ENCODE measurements at regions not wholly inside any gene's neighbourhood (a gene's known extent, or its start where the extent isn't known, plus 50 kb on each side); places are given as distances from the start of the nearest gene placed in this dataset.

GRCh38 chr4:19791422-19792123 lies 460.1 kb upstream of the SLIT2 start:
- no peaks in the 10 kb centered on the region for H3K79me2 ChIP-seq (ENCODE audit: insufficient read depth, low read length)
- H3K27me3 ChIP-seq (ENCODE audit: insufficient read depth, low read length, poor library complexity, severe bottlenecking) = no peaks in the 10 kb centered on the region
- H3K36me3 ChIP-seq (ENCODE audit: insufficient read depth, low read length) = no peaks in the 10 kb centered on the region
- H2AFZ ChIP-seq (ENCODE audit: low read length) = no peak overlapping the region
- TF ChIP-seq, protein P1, sequence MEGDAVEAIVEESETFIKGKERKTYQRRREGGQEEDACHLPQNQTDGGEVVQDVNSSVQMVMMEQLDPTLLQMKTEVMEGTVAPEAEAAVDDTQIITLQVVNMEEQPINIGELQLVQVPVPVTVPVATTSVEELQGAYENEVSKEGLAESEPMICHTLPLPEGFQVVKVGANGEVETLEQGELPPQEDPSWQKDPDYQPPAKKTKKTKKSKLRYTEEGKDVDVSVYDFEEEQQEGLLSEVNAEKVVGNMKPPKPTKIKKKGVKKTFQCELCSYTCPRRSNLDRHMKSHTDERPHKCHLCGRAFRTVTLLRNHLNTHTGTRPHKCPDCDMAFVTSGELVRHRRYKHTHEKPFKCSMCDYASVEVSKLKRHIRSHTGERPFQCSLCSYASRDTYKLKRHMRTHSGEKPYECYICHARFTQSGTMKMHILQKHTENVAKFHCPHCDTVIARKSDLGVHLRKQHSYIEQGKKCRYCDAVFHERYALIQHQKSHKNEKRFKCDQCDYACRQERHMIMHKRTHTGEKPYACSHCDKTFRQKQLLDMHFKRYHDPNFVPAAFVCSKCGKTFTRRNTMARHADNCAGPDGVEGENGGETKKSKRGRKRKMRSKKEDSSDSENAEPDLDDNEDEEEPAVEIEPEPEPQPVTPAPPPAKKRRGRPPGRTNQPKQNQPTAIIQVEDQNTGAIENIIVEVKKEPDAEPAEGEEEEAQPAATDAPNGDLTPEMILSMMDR (conservative IDR thresholded peaks at IDR 0.05; ENCODE audit: low read length) = no peak
- TF ChIP-seq EZH2phosphoT487 (IDR thresholded peaks at IDR 0.05; ENCODE audit: borderline replicate concordance) = no peak
- no peaks in the 10 kb centered on the region for H3K4me1 ChIP-seq (ENCODE audit: insufficient read depth, low read length, poor library complexity, severe bottlenecking)
- H3K9ac ChIP-seq (ENCODE audit: low read depth, low read length, poor library complexity, severe bottlenecking) = no peak overlapping the region
- H3F3A ChIP-seq (ENCODE audit: low read depth) = no peaks in the 10 kb centered on the region
- no peak overlapping the region for H3K4me2 ChIP-seq (ENCODE audit: low read depth, low read length, poor library complexity, severe bottlenecking)
- no peaks in the 10 kb centered on the region for H3K9me3 ChIP-seq (ENCODE audit: insufficient read depth, low read depth, low read length)
- H4K20me1 ChIP-seq (ENCODE audit: insufficient read depth, low read length, poor library complexity, severe bottlenecking) = no peaks in the 10 kb centered on the region
- H3K4me3 ChIP-seq (ENCODE audit: low read length, poor library complexity, severe bottlenecking) = no peak overlapping the region
- no peaks in the 10 kb centered on the region for H3K9me2 ChIP-seq (replicated peaks; ENCODE audit: low read depth, low read length)

DNA sequence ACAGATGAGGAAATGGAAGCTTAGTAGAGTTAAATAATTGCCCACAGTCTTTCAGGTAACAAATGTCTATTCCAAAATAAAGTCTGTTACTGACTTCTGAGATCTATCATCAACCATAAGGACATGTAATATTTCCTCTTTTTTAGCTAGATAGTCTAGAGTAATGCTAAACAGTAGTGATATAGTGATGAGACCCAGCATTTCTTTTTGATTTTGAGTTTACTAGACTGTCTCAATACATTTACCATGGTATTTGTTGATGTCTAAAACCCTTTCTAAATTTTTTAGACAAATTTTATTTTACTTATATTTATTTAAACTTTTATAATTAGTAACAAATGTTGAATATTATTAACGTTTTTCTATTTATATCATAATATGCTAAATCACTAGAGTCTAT lies 465.1 kb upstream of the SLIT2 start:
- Histone ChIP-seq H3K4me2 (ENCODE audit: low read depth, low read length, poor library complexity, severe bottlenecking) (no peak overlapping the region), H3K36me3 (ENCODE audit: insufficient read depth, low read length) (no peaks in the 10 kb centered on the region), H3F3A (ENCODE audit: low read depth) (no peaks in the 10 kb centered on the region), H3K4me1 (ENCODE audit: insufficient read depth, low read length, poor library complexity, severe bottlenecking) (no peaks in the 10 kb centered on the region), H3K9me3 (ENCODE audit: insufficient read depth, low read depth, low read length) (peaks cover 5% of the 10 kb centered on the region; the same call in 1 of the 2 replicates), H3K4me3 (ENCODE audit: low read length, poor library complexity, severe bottlenecking) (no peak overlapping the region), H4K20me1 (ENCODE audit: insufficient read depth, low read length, poor library complexity, severe bottlenecking) (no peaks in the 10 kb centered on the region), H3K79me2 (ENCODE audit: insufficient read depth, low read length) (no peaks in the 10 kb centered on the region), H3K27me3 (ENCODE audit: insufficient read depth, low read length, poor library complexity, severe bottlenecking) (no peaks in the 10 kb centered on the region), H3K9me2 (replicated peaks; ENCODE audit: low read depth, low read length) (no peaks in the 10 kb centered on the region), H2AFZ (ENCODE audit: low read length) (no peak overlapping the region), H3K9ac (ENCODE audit: low read depth, low read length, poor library complexity, severe bottlenecking) (no peak overlapping the region)
- no peak for TF ChIP-seq EZH2phosphoT487 (IDR thresholded peaks at IDR 0.05; ENCODE audit: borderline replicate concordance)
- TF ChIP-seq, protein P1 (conservative IDR thresholded peaks at IDR 0.05; ENCODE audit: low read length) = no peak

GRCh38 chr4:19783667-19784223 lies 468.0 kb upstream of the SLIT2 start:
- Histone ChIP-seq H3K79me2 (ENCODE audit: insufficient read depth, low read length) (no peaks in the 10 kb centered on the region), H3K9me3 (ENCODE audit: insufficient read depth, low read depth, low read length) (peaks cover 5% of the 10 kb centered on the region; the same call in 1 of the 2 replicates), H4K20me1 (ENCODE audit: insufficient read depth, low read length, poor library complexity, severe bottlenecking) (no peaks in the 10 kb centered on the region), H3K9ac (ENCODE audit: low read depth, low read length, poor library complexity, severe bottlenecking) (no peak overlapping the region), H3K27me3 (ENCODE audit: insufficient read depth, low read length, poor library complexity, severe bottlenecking) (no peaks in the 10 kb centered on the region), H3K4me3 (ENCODE audit: low read length, poor library complexity, severe bottlenecking) (no peak overlapping the region), H2AFZ (ENCODE audit: low read length) (no peak overlapping the region), H3F3A (ENCODE audit: low read depth) (no peaks in the 10 kb centered on the region), H3K9me2 (replicated peaks; ENCODE audit: low read depth, low read length) (no peaks in the 10 kb centered on the region), H3K36me3 (ENCODE audit: insufficient read depth, low read length) (no peaks in the 10 kb centered on the region), H3K4me1 (ENCODE audit: insufficient read depth, low read length, poor library complexity, severe bottlenecking) (no peaks in the 10 kb centered on the region), H3K4me2 (ENCODE audit: low read depth, low read length, poor library complexity, severe bottlenecking) (no peak overlapping the region)
- TF ChIP-seq EZH2phosphoT487 (IDR thresholded peaks at IDR 0.05; ENCODE audit: borderline replicate concordance) = no peak
- TF ChIP-seq, protein P1 (conservative IDR thresholded peaks at IDR 0.05; ENCODE audit: low read length) = no peak

All from Loucy (cell line).